Spleen (tissue), 11 donors: ENCODE measurements at regions not wholly inside any gene's neighbourhood (a gene's known extent, or its start where the extent isn't known, plus 50 kb on each side); places are given as distances from the start of the nearest gene placed in this dataset.

Source experiments
- DNase-seq: peaks from one replicate; pipeline ENCODE4 v3.0.0-alpha.2; 2020
- H3K27ac ChIP-seq, 8 donors: fragments of 200-600 bp; sonication (generic) in 7 of 8; 1 replicate in 4 of 8; 2 replicates in 4 of 8; pipeline versions ENCODE4 v1.5.0 to v1.8.0; 2016 to 2021; ENCODE audit warnings: inconsistent platforms in 4 of 8, mild to moderate bottlenecking in 4 of 8, moderate library complexity in 1 of 8
- H3K27me3 ChIP-seq, 7 donors: fragments of 200-600 bp; sonication (generic) in 6 of 7; replicated peaks in 1 of 7; 1 replicate in 4 of 7; 2 replicates in 3 of 7; pipeline versions ENCODE4 v1.5.0 to v1.8.0; 2016 to 2021; ENCODE audit warnings: inconsistent platforms in 3 of 7, mild to moderate bottlenecking in 1 of 7
- H3K36me3 ChIP-seq, 6 donors: fragments of 200-600 bp; sonication (generic) in 5 of 6; 1 replicate in 4 of 6; 2 replicates in 2 of 6; pipeline versions ENCODE4 v1.5.0 to v1.8.0; 2016 to 2021; ENCODE audit warnings: inconsistent platforms in 2 of 6
- H3K4me1 ChIP-seq, 6 donors: fragments of 200-600 bp; sonication (generic) in 5 of 6; 1 replicate in 3 of 6; 2 replicates in 3 of 6; pipeline versions ENCODE4 v1.5.0 to v1.8.0; 2016 to 2021; ENCODE audit warnings: inconsistent platforms in 3 of 6
- H3K4me3 ChIP-seq, 8 donors: fragments of 200-600 bp; sonication (generic) in 7 of 8; 1 replicate in 4 of 8; 2 replicates in 4 of 8; pipeline versions ENCODE4 v1.5.0 to v1.8.0; 2016 to 2021; ENCODE audit warnings: inconsistent platforms in 4 of 8, mild to moderate bottlenecking in 4 of 8, moderate library complexity in 2 of 8
- H3K9me3 ChIP-seq, 8 donors: fragments of 200-600 bp; sonication (generic) in 7 of 8; 1 replicate in 4 of 8; 2 replicates in 4 of 8; pipeline versions ENCODE4 v1.5.0 to v1.8.0; 2016 to 2021; ENCODE audit warnings: inconsistent platforms in 4 of 8
- POLR2A ChIP-seq, 3 donors: fragments of 450-650 bp; IDR thresholded peaks; one replicate each; pipeline ENCODE4 v1.5.1; 2017; ENCODE audit warnings: antibody characterized with exemption in 3 of 3, mild to moderate bottlenecking in 1 of 3
- POLR2AphosphoS5 ChIP-seq, 3 donors: sonication (generic); formaldehyde crosslinking; IDR thresholded peaks; one replicate each; pipeline ENCODE4 v1.5.1; 2017; ENCODE audit warnings: antibody characterized with exemption in 3 of 3
- WGBS, 5 donors: extraction: QIAGEN DNeasy Blood & Tissue Kit in 3 of 5; methylation state at CpG; one replicate each; pipeline versions ENCODE4 v1.1.5 to v1.1.7; 2013 to 2018; 5-methylcytosine and 5-hydroxymethylcytosine counted together
- intact Hi-C: fragments of 100-400 bp; cut with DNase I; formaldehyde crosslinking; loops from one replicate; pipeline ENCODE4 v1.15.0; 2023; ENCODE audit warnings: low total_unique reads
- TF ChIP-seq, protein P1 (sequence below), 11 experiments: fragments of 200-600 bp in 7 of 11; fragments of 450-650 bp in 4 of 11; sonication (generic) in 4 of 11; IDR thresholded peaks in 8 of 11; conservative IDR thresholded peaks in 3 of 11; 1 replicate in 7 of 11; 2 replicates in 4 of 11; pipeline versions ENCODE4 v1.4.0 to v1.8.0; 2016 to 2021; ENCODE audit warnings: antibody characterized with exemption in 11 of 11, inconsistent platforms in 4 of 11, mild to moderate bottlenecking in 1 of 11
- donor health status: healthy with polysubstance abuse.
- donor health status: DM: no; HTN: no; CAD: no; lungs with moderate emphysema.
- donor health status: DM: no; HTN: no; CAD: no.
- donor health status: Bipolar disorder and iron deficiency.
- donor health status: healthy.
- donor health status: DM: no; HTN: no; CAD: no.
- donor health status: DM: yes; HTN: yes; CAD: no.

GRCh38 chrX:45379236-45379635 lies 178.6 kb upstream of the DIPK2B start:
- TF ChIP-seq, protein P1, sequence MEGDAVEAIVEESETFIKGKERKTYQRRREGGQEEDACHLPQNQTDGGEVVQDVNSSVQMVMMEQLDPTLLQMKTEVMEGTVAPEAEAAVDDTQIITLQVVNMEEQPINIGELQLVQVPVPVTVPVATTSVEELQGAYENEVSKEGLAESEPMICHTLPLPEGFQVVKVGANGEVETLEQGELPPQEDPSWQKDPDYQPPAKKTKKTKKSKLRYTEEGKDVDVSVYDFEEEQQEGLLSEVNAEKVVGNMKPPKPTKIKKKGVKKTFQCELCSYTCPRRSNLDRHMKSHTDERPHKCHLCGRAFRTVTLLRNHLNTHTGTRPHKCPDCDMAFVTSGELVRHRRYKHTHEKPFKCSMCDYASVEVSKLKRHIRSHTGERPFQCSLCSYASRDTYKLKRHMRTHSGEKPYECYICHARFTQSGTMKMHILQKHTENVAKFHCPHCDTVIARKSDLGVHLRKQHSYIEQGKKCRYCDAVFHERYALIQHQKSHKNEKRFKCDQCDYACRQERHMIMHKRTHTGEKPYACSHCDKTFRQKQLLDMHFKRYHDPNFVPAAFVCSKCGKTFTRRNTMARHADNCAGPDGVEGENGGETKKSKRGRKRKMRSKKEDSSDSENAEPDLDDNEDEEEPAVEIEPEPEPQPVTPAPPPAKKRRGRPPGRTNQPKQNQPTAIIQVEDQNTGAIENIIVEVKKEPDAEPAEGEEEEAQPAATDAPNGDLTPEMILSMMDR (IDR thresholded peaks at IDR 0.05 in 8 of 11, conservative IDR thresholded peaks at IDR 0.05 in 3 of 11) = no peak
- TF ChIP-seq POLR2AphosphoS5 (IDR thresholded peaks at IDR 0.05) = no peak
- no peak for TF ChIP-seq POLR2A (IDR thresholded peaks at IDR 0.05)
- no peak for DNase-seq
- Histone ChIP-seq H3K4me3 (no peak overlapping the region), H3K4me1 (no peaks in the 10 kb centered on the region), H3K9me3 (peaks cover 0 to 3% (median 0%) of the 10 kb centered on the region in 8 donors), H3K27me3 (no peaks in the 10 kb centered on the region), H3K27ac (no peak overlapping the region), H3K36me3 (no peaks in the 10 kb centered on the region)
- intact Hi-C loops = no loop called here

GRCh38 chrX:45372151-45372550 lies 171.5 kb upstream of the DIPK2B start:
- TF ChIP-seq POLR2A (IDR thresholded peaks at IDR 0.05) = no peak
- TF ChIP-seq POLR2AphosphoS5 (IDR thresholded peaks at IDR 0.05) = no peak
- TF ChIP-seq, protein P1 (IDR thresholded peaks at IDR 0.05 in 8 of 11, conservative IDR thresholded peaks at IDR 0.05 in 3 of 11) = no peak
- no peak for DNase-seq
- H3K9me3 ChIP-seq = peaks cover 0 to 38% (median 16%) of the 10 kb centered on the region in 8 donors

GRCh38 chrX:45368705-45369104 lies 168.0 kb upstream of the DIPK2B start:
- no peaks in the 10 kb centered on the region for H3K4me1 ChIP-seq
- peaks cover 0 to 30% (median 16%) of the 10 kb centered on the region in 8 donors for H3K9me3 ChIP-seq
- H3K36me3 ChIP-seq = no peaks in the 10 kb centered on the region
- intact Hi-C loops = no loop called here
- TF ChIP-seq, protein P1 (IDR thresholded peaks at IDR 0.05 in 8 of 11, conservative IDR thresholded peaks at IDR 0.05 in 3 of 11) = no peak
- TF ChIP-seq POLR2A (IDR thresholded peaks at IDR 0.05) = no peak
- no peak for TF ChIP-seq POLR2AphosphoS5 (IDR thresholded peaks at IDR 0.05)
- 89 to 100% (median 95%) methylated on average over 1 to 2 of the region's 2 CpGs for WGBS, 5 donors
- H3K27ac ChIP-seq = no peak overlapping the region
- no peak overlapping the region for H3K4me3 ChIP-seq
- DNase-seq = no peak
- peaks cover 0 to 8% (median 0%) of the 10 kb centered on the region in 7 donors for H3K27me3 ChIP-seq

More at GRCh38 chrX:45372151-45372550, 171.5 kb upstream of the DIPK2B start:
- Histone ChIP-seq H3K4me3 (no peak overlapping the region), H3K27ac (no peak overlapping the region), H3K4me1 (no peaks in the 10 kb centered on the region), H3K36me3 (no peaks in the 10 kb centered on the region), H3K27me3 (peaks cover 0 to 8% (median 0%) of the 10 kb centered on the region in 7 donors)
- intact Hi-C loops = no loop called here

DNA sequence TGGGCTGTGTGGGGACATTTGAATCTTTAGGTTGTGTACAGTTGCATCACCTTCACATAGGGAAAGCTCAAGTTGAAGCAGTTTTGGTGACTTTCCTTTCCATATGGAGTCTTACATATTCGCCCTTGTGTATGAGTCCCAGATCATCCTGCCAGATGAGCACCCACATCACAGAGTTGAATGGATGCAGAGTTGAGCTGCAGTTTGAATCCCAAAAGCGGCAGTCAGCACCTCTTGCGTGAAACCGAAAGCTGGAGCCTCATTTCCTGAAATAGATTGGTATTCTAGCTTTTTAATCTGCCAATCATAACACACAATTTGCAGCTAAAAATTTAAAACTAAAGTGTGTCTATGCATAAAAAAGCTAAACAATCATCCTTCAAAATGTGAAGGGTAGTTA lies 162.9 kb upstream of the DIPK2B start:
- intact Hi-C loops = no loop called here
- H3K36me3 ChIP-seq = no peaks in the 10 kb centered on the region
- no peak overlapping the region for H3K4me3 ChIP-seq
- H3K9me3 ChIP-seq = peaks cover 0 to 13% (median 8%) of the 10 kb centered on the region in 8 donors
- peaks cover 0 to 4% (median 0%) of the 10 kb centered on the region in 7 donors for H3K27me3 ChIP-seq
- no peak overlapping the region for H3K27ac ChIP-seq
- DNase-seq = no peak
- TF ChIP-seq POLR2A (IDR thresholded peaks at IDR 0.05) (no peak), POLR2AphosphoS5 (IDR thresholded peaks at IDR 0.05) (no peak)
- TF ChIP-seq, protein P1 (IDR thresholded peaks at IDR 0.05 in 8 of 11, conservative IDR thresholded peaks at IDR 0.05 in 3 of 11) = no peak
- 70 to 91% (median 81%) methylated on average over 4 of the region's 4 CpGs for WGBS, 5 donors
- no peaks in the 10 kb centered on the region for H3K4me1 ChIP-seq
